GM04504 (cell line): ENCODE measurements at regions not wholly inside any gene's neighbourhood (a gene's known extent, or its start where the extent isn't known, plus 50 kb on each side); places are given as distances from the start of the nearest gene placed in this dataset.

Experiments used
- DNase-seq: peaks from one replicate; pipeline ENCODE4 v3.0.0-alpha.2; 2012; ENCODE audit warnings: low read depth

GRCh38 chr6:4008324-4009047, 70.5 kb downstream of the FAM217A start:
- peak; percentile 60 for DNase-seq

GRCh38 chr6:4009486-4009885, 69.5 kb downstream of the FAM217A start:
- no peak for DNase-seq

- no peak for DNase-seq
These were observed 68.9 kb downstream of the FAM217A start for GRCh38 chr6:4010048-4010447.

GRCh38 chr6:4010689-4011090, 68.2 kb downstream of the FAM217A start:
- no peak for DNase-seq

- no peak for DNase-seq
These were observed 66.1 kb downstream of the FAM217A start for GRCh38 chr6:4012826-4013225.

- no peak for DNase-seq
These were observed 61.7 kb downstream of the FAM217A start for GRCh38 chr6:4017058-4017739.

GRCh38 chr6:4017834-4018170, 61.1 kb downstream of the FAM217A start:
- DNase-seq: no peak

- DNase-seq: peak; percentile 89
These were observed 60.6 kb downstream of the FAM217A start for GRCh38 chr6:4018171-4018923.
